NOMO-1 (cell line): ENCODE measurements at regions not wholly inside any gene's neighbourhood (a gene's known extent, or its start where the extent isn't known, plus 50 kb on each side); places are given as distances from the start of the nearest gene placed in this dataset.

Experiments
- DNase-seq, 2 experiments: peaks; one replicate each; lab custom pipeline; 2025; ENCODE audit not compliant: unreplicated experiment in 2 of 2; lab: John Stamatoyannopoulos, UW

DNA sequence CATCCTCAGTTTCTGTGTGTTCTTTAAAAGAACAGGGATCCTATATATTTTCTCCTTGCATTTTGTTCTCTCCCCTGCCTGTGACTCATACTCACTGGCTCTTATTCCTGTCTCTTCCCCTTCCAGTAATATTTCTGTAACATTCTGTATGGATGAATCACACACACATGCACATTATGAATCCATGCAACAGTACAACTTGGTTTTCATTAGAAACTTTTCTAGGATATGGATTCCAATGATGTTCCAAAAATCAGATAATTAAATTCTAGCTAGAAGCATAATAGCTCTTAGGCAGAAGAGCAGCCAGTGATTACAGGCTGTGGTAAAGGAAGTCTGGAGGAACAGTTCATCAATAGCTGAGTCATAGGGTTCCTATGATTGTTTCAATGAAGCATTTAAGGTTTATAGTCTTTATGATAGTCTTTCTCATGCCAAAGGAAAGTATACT is 119.6 kb upstream of the PMFBP1 start:
- DNase-seq: no peak

DNA sequence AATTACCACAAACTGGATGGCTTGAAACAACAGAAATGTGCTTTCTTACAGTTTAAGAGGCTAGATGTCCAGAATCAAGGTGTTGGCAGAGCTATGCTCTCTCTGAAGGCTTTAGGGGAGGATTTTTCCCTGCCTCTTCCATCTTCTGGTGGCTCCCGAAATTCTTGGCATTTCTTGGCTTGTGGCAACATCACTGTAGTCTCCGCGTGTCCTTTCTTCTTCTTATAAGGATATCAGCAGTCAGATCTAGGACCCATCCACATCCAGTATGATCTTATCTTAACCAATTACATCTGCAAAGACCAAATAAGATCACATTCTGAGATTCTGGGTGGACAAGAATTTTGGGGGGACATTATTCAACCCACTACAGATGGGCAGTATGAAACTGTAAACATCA is 119.2 kb upstream of the PMFBP1 start:
- no peak for DNase-seq

DNA sequence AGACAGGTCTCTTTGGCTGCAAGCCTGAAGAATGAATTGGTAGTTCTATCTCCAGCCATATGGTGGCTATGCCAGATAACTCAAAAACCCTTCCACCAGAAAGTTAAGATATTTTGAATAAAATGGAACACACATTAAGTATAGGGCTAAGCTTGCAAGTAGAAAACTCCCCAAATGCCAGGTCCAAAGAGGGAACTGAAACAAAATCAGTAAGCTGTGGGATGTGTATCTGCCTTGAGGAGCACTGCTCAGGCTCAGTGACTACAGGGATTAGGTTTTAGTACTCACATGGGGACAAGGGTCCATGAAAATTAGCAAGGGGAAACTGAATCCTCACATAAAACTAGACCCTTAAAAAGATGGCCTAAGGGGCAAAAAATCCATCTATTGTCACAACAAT is 115.7 kb upstream of the PMFBP1 start:
- DNase-seq: no peak

- DNase-seq: no peak
Measured at GRCh38 chr16:72286936-72287620, 115.1 kb upstream of the PMFBP1 start.

GRCh38 chr16:72285728-72286127 is 113.8 kb upstream of the PMFBP1 start:
- DNase-seq: no peak

DNA sequence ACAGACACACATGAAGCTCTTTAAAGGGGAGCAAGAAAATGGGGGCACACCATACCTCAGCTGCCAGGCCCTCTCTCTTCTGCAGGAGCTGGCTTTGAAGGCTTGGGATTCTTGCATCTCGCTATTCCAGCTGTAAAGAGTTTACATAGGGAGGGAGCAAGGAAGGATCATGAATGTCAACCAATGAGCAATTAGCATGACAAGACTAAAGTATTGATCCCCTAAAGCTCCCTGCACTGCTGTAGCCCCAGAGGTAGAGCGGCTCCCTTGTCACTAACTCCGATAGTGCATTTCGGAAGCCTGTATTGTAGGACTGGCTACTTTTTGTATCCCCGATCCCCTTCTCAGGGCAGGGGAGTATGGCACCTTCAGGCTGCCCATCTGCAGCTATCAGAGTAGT is 113.4 kb upstream of the PMFBP1 start:
- no peak for DNase-seq

- DNase-seq: no peak
Measured at GRCh38 chr16:72284042-72284789, 112.3 kb upstream of the PMFBP1 start.

GRCh38 chr16:72282362-72282761 is 110.4 kb upstream of the PMFBP1 start:
- DNase-seq: no peak

DNA sequence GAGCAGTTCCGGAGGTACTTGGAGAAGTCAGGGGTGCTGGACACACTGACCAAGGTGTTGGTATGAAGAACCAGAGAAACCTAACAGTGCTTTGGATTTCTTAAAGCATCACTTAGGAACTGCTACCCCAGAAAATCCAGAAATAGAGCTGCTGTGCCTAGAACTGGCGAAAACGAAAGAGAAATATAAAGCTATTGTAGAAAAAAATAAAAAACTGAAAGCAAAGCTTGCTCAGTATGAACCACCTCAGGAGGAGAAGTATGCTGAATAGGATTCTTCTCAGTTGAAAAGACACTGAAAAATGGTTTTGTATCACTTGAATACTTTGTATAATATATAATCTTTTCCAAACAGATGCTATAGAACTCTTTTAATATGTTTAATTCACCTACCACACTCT is 106.3 kb upstream of the PMFBP1 start:
- no peak for DNase-seq

- no peak for DNase-seq
Measured at GRCh38 chr16:72277749-72278148, 105.8 kb upstream of the PMFBP1 start.

GRCh38 chr16:72271699-72272240 is 99.8 kb upstream of the PMFBP1 start:
- DNase-seq: no peak

DNA sequence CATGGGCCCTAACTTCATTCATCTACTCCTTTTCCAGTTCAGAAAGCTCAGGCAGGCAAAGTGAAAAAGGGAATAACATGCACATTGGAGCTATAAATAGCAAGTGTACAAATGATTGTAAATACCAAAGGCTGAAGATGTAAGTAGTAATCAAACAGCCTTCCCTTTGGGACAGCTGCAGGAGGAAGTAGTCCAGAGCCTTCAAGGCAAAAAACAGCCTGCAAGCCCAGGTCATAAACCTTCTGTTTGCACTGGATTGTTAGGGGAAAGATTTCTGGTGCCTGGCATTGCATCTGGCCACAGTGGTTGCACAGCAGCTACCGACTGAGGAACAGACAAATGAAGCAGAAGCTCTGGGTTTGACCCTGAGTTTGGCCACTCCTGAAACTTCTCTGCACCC is 98.6 kb upstream of the PMFBP1 start:
- DNase-seq: no peak

DNA sequence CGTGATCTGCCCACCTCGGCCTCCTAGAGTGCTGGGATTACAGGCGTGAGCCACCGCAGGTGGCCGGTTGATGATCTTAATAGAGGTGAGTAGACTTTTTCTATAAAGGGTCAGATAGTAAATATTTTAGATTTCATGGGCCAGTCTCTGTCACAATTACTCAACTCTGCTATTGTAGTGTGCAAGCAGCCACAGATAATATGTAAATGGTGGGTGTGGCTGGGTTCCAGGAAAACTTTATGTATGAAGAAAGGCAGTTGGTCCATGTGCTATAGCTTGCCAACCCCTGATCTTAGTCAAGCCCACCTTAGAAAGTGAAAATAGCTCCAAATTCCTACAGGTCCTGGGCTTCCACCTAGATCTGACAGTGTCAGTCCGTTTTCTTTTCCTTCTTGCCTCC is 94.9 kb upstream of the PMFBP1 start:
- no peak for DNase-seq

GRCh38 chr16:72264771-72265170 is 92.8 kb upstream of the PMFBP1 start:
- no peak for DNase-seq

- DNase-seq: no peak
Measured at GRCh38 chr16:72262711-72263110, 90.8 kb upstream of the PMFBP1 start.

- DNase-seq: no peak
Measured at GRCh38 chr16:72261127-72261526, 89.2 kb upstream of the PMFBP1 start.

DNA sequence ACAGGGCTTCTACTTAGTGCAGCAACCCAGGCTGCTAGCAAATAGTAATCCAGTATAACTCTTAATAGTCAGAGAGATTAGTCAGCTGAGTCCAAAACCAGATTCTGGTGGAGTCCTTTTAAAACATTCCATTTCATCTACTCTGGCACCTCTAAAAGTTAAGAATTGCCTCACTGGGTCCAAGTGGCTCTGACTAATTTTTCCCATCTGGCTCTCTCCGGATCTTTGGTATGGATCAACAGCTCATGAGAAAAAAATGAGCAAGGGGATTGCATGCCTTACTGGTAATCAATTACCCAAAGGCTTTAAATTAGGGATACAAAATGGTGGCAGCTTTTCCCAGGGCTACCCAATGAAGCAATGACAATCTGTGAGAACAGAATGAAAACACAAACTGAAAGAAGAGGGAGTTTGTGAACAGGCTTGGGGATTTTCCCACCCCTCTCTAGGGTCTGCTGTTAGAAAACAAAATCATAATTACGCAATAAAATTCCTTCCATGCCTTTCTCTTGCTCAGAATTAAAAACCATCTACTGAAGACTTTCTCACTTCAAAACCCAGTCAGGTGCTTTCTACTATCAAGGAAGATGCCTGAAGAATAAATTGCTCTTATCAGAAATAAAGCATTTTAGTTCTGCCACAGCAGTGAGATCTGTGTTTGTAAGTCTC is 84.6 kb upstream of the PMFBP1 start:
- no peak for DNase-seq

GRCh38 chr16:72255786-72256185 is 83.8 kb upstream of the PMFBP1 start:
- DNase-seq: no peak

GRCh38 chr16:72247821-72248253 is 75.9 kb upstream of the PMFBP1 start:
- no peak for DNase-seq

- DNase-seq: no peak
Measured at GRCh38 chr16:72246423-72246822, 74.5 kb upstream of the PMFBP1 start.

DNA sequence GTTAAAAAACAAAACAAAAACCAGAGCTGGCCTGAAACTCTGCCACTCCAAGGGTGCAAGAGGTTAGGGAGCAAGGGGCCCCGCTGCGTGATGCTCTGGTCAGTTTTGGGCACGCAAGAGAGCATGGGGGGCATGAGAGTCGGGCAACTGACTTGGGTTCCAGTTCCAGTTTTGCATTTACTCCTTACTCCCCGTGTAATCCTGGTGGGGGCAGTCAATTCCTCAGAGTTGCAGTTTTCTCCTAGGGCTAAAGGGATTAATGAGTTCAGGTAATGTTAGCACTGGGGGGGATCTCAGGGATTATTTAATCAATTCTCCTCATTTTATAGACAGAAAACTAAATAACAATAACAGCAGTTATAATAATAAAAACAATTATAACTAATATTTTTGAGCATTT is 72.9 kb upstream of the PMFBP1 start:
- DNase-seq: no peak

DNA sequence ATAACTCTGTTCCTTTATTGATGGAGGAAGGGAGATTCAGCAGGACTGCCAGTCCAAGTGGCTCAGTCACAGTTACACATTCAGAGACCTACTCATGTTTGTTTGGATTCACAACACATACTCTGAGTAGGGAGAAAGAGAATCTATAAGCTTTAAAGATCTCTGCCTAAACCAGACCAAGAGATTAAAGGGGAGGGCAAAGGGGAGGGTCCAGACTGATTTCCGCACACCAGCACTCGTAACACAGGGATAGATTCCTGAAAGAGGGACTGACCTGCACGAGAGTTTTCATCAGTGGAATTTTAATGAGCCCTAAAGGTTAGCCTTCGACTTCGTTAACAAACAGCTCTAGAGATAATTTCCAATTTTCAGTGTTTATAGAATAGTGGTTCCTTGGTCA is 71.7 kb upstream of the PMFBP1 start:
- DNase-seq: no peak
